HEK293T (cell line): ENCODE measurements at regions not wholly inside any gene's neighbourhood (a gene's known extent, or its start where the extent isn't known, plus 50 kb on each side); places are given as distances from the start of the nearest gene placed in this dataset.

Experiments
- BHLHE40 ChIP-seq: fragments of 450-650 bp; IDR thresholded peaks from 2 replicates; pipeline ENCODE4 v1.6.1; 2016; ENCODE audit warnings: mild to moderate bottlenecking, moderate library complexity, borderline replicate concordance
- ELF4 ChIP-seq: fragments of 450-650 bp; IDR thresholded peaks from 2 replicates; pipeline ENCODE4 v1.6.1; 2017; ENCODE audit warnings: antibody characterized with exemption
- FOXA1 ChIP-seq: fragments of 450-650 bp; IDR thresholded peaks from 2 replicates; pipeline ENCODE4 v1.6.1; 2016; ENCODE audit warnings: mild to moderate bottlenecking
- FOXK2 ChIP-seq: fragments of 450-650 bp; IDR thresholded peaks from 2 replicates; pipeline ENCODE4 v1.6.1; 2016; ENCODE audit warnings: mild to moderate bottlenecking
- FOXM1 ChIP-seq: fragments of 450-650 bp; IDR thresholded peaks from 2 replicates; pipeline ENCODE4 v1.6.1; 2017; ENCODE audit warnings: mild to moderate bottlenecking, borderline replicate concordance
- HDGF ChIP-seq: fragments of 450-650 bp; IDR thresholded peaks from 2 replicates; pipeline ENCODE4 v1.6.1; 2017; ENCODE audit warnings: antibody characterized with exemption, borderline replicate concordance
- LEF1 ChIP-seq: fragments of 450-650 bp; IDR thresholded peaks from 2 replicates; pipeline ENCODE4 v1.6.1; 2017; ENCODE audit warnings: mild to moderate bottlenecking, borderline replicate concordance
- SP1 ChIP-seq: fragments of 450-650 bp; IDR thresholded peaks from 2 replicates; pipeline ENCODE4 v1.6.1; 2017
- TARDBP ChIP-seq: fragments of 450-650 bp; IDR thresholded peaks from 2 replicates; pipeline ENCODE4 v1.6.1; 2016
- ZNF384 ChIP-seq: fragments of 450-650 bp; IDR thresholded peaks from 2 replicates; pipeline ENCODE4 v1.6.1; 2016

GRCh38 chr5:167897371-167897770 is 394.1 kb upstream of the WWC1 start:
- TF ChIP-seq BHLHE40 (no peak), FOXM1 (no peak), SP1 (no peak), FOXA1 (no peak), ELF4 (no peak), FOXK2 (no peak), LEF1 (no peak), TARDBP (no peak), ZNF384 (no peak), HDGF (no peak)
